IPS-18c (cell line): ENCODE measurements at regions not wholly inside any gene's neighbourhood (a gene's known extent, or its start where the extent isn't known, plus 50 kb on each side); places are given as distances from the start of the nearest gene placed in this dataset.
"Not testable (repeated sequence)": the region's sequence is repeated elsewhere in the genome, so short reads cannot be mapped to it uniquely, and the experiment has no call there.

ENCODE experiments used
- H3K4me3 ChIP-seq: 2 replicates; pipeline ENCODE4 v1.7.0; 2013; ENCODE audit warnings: low read depth, mild to moderate bottlenecking, low read length, moderate library complexity; ENCODE audit not compliant: insufficient read depth
- H3K9me3 ChIP-seq: one replicate; pipeline ENCODE4 v1.6.1; 2013; ENCODE audit warnings: mild to moderate bottlenecking, low read length, moderate library complexity; ENCODE audit not compliant: control insufficient read depth, insufficient read depth

- Histone ChIP-seq H3K9me3 (no peaks in the 10 kb centered on the region), H3K4me3 (no peak overlapping the region)
These were observed 496.9 kb upstream of the TMEM132C start for GRCh38 chr12:127770118-127770517.

GRCh38 chr12:127771546-127771945 is 495.4 kb upstream of the TMEM132C start:
- H3K9me3 ChIP-seq: no peaks in the 10 kb centered on the region
- H3K4me3 ChIP-seq: no peak overlapping the region

GRCh38 chr12:127773520-127773919 is 493.4 kb upstream of the TMEM132C start:
- no peak overlapping the region for H3K4me3 ChIP-seq
- no peaks in the 10 kb centered on the region for H3K9me3 ChIP-seq

- Histone ChIP-seq H3K4me3 (no peak overlapping the region), H3K9me3 (no peaks in the 10 kb centered on the region)
These were observed 492.1 kb upstream of the TMEM132C start for GRCh38 chr12:127774828-127775227.

- no peaks in the 10 kb centered on the region for H3K9me3 ChIP-seq
- no peak overlapping the region for H3K4me3 ChIP-seq
These were observed 487.5 kb upstream of the TMEM132C start for GRCh38 chr12:127779301-127780045.

GRCh38 chr12:127780881-127781280 is 486.1 kb upstream of the TMEM132C start:
- no peaks in the 10 kb centered on the region for H3K9me3 ChIP-seq
- no peak overlapping the region for H3K4me3 ChIP-seq

GRCh38 chr12:127781336-127781735 is 485.6 kb upstream of the TMEM132C start:
- Histone ChIP-seq H3K4me3 (no peak overlapping the region), H3K9me3 (no peaks in the 10 kb centered on the region)

GRCh38 chr12:127785540-127785939 is 481.4 kb upstream of the TMEM132C start:
- no peak overlapping the region for H3K4me3 ChIP-seq

GRCh38 chr12:127785986-127786590 is 480.9 kb upstream of the TMEM132C start:
- no peak overlapping the region for H3K4me3 ChIP-seq
- H3K9me3 ChIP-seq: no peaks in the 10 kb centered on the region

More at GRCh38 chr12:127785540-127785939, 481.4 kb upstream of the TMEM132C start:
- H3K9me3 ChIP-seq: no peaks in the 10 kb centered on the region

- Histone ChIP-seq H3K9me3 (no peaks in the 10 kb centered on the region), H3K4me3 (no peak overlapping the region)
These were observed 479.4 kb upstream of the TMEM132C start for GRCh38 chr12:127787544-127787943.

GRCh38 chr12:127790376-127790775 is 476.6 kb upstream of the TMEM132C start:
- Histone ChIP-seq H3K9me3 (no peaks in the 10 kb centered on the region), H3K4me3 (no peak overlapping the region)

- Histone ChIP-seq H3K4me3 (no peak overlapping the region), H3K9me3 (no peaks in the 10 kb centered on the region)
These were observed 475.8 kb upstream of the TMEM132C start for GRCh38 chr12:127791217-127791616.

- Histone ChIP-seq H3K9me3 (no peaks in the 10 kb centered on the region), H3K4me3 (no peak overlapping the region)
These were observed 469.1 kb upstream of the TMEM132C start for GRCh38 chr12:127797918-127798317.

GRCh38 chr12:127802271-127802670 is 464.7 kb upstream of the TMEM132C start:
- Histone ChIP-seq H3K9me3 (no peaks in the 10 kb centered on the region), H3K4me3 (no peak overlapping the region)

GRCh38 chr12:127803545-127803944 is 463.4 kb upstream of the TMEM132C start:
- H3K9me3 ChIP-seq: no peaks in the 10 kb centered on the region
- no peak overlapping the region for H3K4me3 ChIP-seq

GRCh38 chr12:127809275-127809674 is 457.7 kb upstream of the TMEM132C start:
- H3K9me3 ChIP-seq: no peaks in the 10 kb centered on the region
- no peak overlapping the region for H3K4me3 ChIP-seq

GRCh38 chr12:127810041-127810440 is 456.9 kb upstream of the TMEM132C start:
- no peak overlapping the region for H3K4me3 ChIP-seq
- no peaks in the 10 kb centered on the region for H3K9me3 ChIP-seq

- not testable (repeated sequence) for H3K9me3 ChIP-seq, H3K4me3 ChIP-seq
These were observed 456.5 kb upstream of the TMEM132C start for GRCh38 chr12:127810459-127810858.

GRCh38 chr12:127811988-127812387 is 455.0 kb upstream of the TMEM132C start:
- no peak overlapping the region for H3K4me3 ChIP-seq
- H3K9me3 ChIP-seq: no peaks in the 10 kb centered on the region
